H1 (cell line): ENCODE measurements at regions not wholly inside any gene's neighbourhood (a gene's known extent, or its start where the extent isn't known, plus 50 kb on each side); places are given as distances from the start of the nearest gene placed in this dataset.
"Not testable (repeated sequence)": the region's sequence is repeated elsewhere in the genome, so short reads cannot be mapped to it uniquely, and the experiment has no call there.

Experiments used
- CTCF ChIA-PET: fragments of 300-600 bp; sonication (Branson Sonifier 250); formaldehyde crosslinking; loops from one replicate; lab custom pipeline; 2021; ENCODE audit not compliant: partially characterized antibody; lab: Charles Lee
- POLR2A ChIA-PET: fragments of 300-600 bp; sonication (Branson Sonifier 250); formaldehyde crosslinking; loops from one replicate; lab custom pipeline; 2021; ENCODE audit warnings: inconsistent platforms; ENCODE audit not compliant: partially characterized antibody; lab: Charles Lee
- DNase-seq, 2 experiments: peaks; one replicate each; pipeline versions ENCODE4 v3.0.0 to v3.0.0-alpha.2; 2010 to 2022; ENCODE audit warnings: low spot score in 2 of 2, low read depth in 1 of 2, mixed read lengths in 1 of 2
- FAIRE-seq: peaks from 2 replicates; lab custom pipeline; 2011; peaks lifted over from hg19 to GRCh38; lab: Jason Lieb, UNC
- H2AFZ ChIP-seq: 2 replicates; pipeline ENCODE4 v1.8.1; 2012; ENCODE audit warnings: low read length, inconsistent platforms
- H2AK5ac ChIP-seq: 2 replicates; pipeline ENCODE4 v1.6.1; 2013; ENCODE audit warnings: low read depth, low read length
- H2BK120ac ChIP-seq: replicated peaks from 2 replicates; pipeline ENCODE3; 2013; ENCODE audit warnings: low read depth, low read length, inconsistent platforms
- H2BK12ac ChIP-seq: 2 replicates; pipeline ENCODE4 v1.6.1; 2013; ENCODE audit warnings: low read depth, low read length
- H2BK15ac ChIP-seq: 2 replicates; pipeline ENCODE4 v1.6.1; 2013; ENCODE audit warnings: low read length
- H2BK20ac ChIP-seq: 2 replicates; pipeline ENCODE4 v1.6.1; 2013; ENCODE audit warnings: low read length
- H2BK5ac ChIP-seq: 2 replicates; pipeline ENCODE4 v1.6.1; 2013; ENCODE audit warnings: low read depth, low read length
- H3K14ac ChIP-seq: 2 replicates; pipeline ENCODE4 v1.6.1; 2013; ENCODE audit warnings: inconsistent platforms; ENCODE audit not compliant: insufficient read length
- H3K18ac ChIP-seq: 2 replicates; pipeline ENCODE4 v1.6.1; 2013; ENCODE audit warnings: low read length; ENCODE audit errors: extremely low read depth
- H3K23ac ChIP-seq: 2 replicates; pipeline ENCODE4 v1.6.1; 2013; ENCODE audit warnings: inconsistent platforms; ENCODE audit not compliant: insufficient read length
- H3K23me2 ChIP-seq: 2 replicates; pipeline ENCODE4 v1.6.1; 2013; ENCODE audit warnings: low read depth, low read length
- H3K27ac ChIP-seq: 2 replicates; pipeline ENCODE4 v1.6.1; 2011; ENCODE audit warnings: low read depth, low read length, inconsistent platforms
- H3K27me3 ChIP-seq, 4 experiments: replicated peaks in 1 of 4; 1 replicate in 1 of 4; 2 replicates in 3 of 4; pipeline versions ENCODE4 v1.6.1 to v1.8.1; 2011 to 2013; ENCODE audit warnings: low read length in 3 of 4, mild to moderate bottlenecking in 3 of 4, inconsistent platforms in 2 of 4, mixed read lengths in 2 of 4, moderate library complexity in 1 of 4; ENCODE audit not compliant: control insufficient read depth in 3 of 4, insufficient read depth in 3 of 4; ENCODE audit errors: extremely low read depth in 1 of 4
- H3K36me3 ChIP-seq, 4 experiments: 2 replicates each; pipeline versions ENCODE4 v1.6.1 to v1.8.1; 2011 to 2013; ENCODE audit warnings: mild to moderate bottlenecking in 4 of 4, low read length in 3 of 4, moderate library complexity in 2 of 4, control low read depth in 1 of 4, inconsistent platforms in 1 of 4; ENCODE audit not compliant: insufficient read depth in 4 of 4, control insufficient read depth in 2 of 4
- H3K4ac ChIP-seq: replicated peaks from 2 replicates; pipeline ENCODE3; 2013; ENCODE audit warnings: low read length, low read depth, mixed read lengths, inconsistent platforms; ENCODE audit not compliant: insufficient read length
- H3K4me1 ChIP-seq, 4 experiments: replicated peaks in 1 of 4; 1 replicate in 1 of 4; 2 replicates in 3 of 4; pipeline versions ENCODE4 v1.6.1 to v1.8.1; 2011 to 2013; ENCODE audit warnings: low read length in 3 of 4, inconsistent platforms in 2 of 4, mixed read lengths in 1 of 4; ENCODE audit not compliant: insufficient read depth in 4 of 4, control insufficient read depth in 3 of 4
- H3K4me2 ChIP-seq, 2 experiments: 2 replicates each; pipeline versions ENCODE4 v1.6.1 to v1.8.1; 2011 to 2013; ENCODE audit warnings: low read depth in 2 of 2, low read length in 2 of 2, control low read depth in 1 of 2, inconsistent platforms in 1 of 2, mild to moderate bottlenecking in 1 of 2; ENCODE audit not compliant: insufficient read depth in 1 of 2
- H3K4me3 ChIP-seq, 4 experiments: fragments of 200-600, 300-600 bp in 1 of 4; sonication (generic), shearing (Covaris generic), sonication (Bioruptor Twin) in 1 of 4; 2 replicates each; pipeline versions ENCODE4 v1.5.1 to v1.8.1; 2011 to 2016; ENCODE audit warnings: low read length in 4 of 4, low read depth in 3 of 4, control low read depth in 2 of 4, inconsistent platforms in 2 of 4, mild to moderate bottlenecking in 2 of 4, mixed read lengths in 1 of 4, moderate library complexity in 1 of 4; ENCODE audit not compliant: insufficient read depth in 2 of 4; ENCODE audit errors: extremely low read depth in 1 of 4
- H3K56ac ChIP-seq: replicated peaks from 2 replicates; pipeline ENCODE3; 2013; ENCODE audit warnings: low read depth, mild to moderate bottlenecking, mixed read lengths, low read length, inconsistent platforms; ENCODE audit not compliant: insufficient read length
- H3K79me1 ChIP-seq: 2 replicates; pipeline ENCODE4 v1.6.1; 2013; ENCODE audit warnings: low read depth, low read length, control low read depth
- H3K79me2 ChIP-seq, 2 experiments: 2 replicates each; pipeline versions ENCODE4 v1.6.1 to v1.8.1; 2012 to 2013; ENCODE audit warnings: low read length in 2 of 2, mild to moderate bottlenecking in 2 of 2, inconsistent platforms in 1 of 2; ENCODE audit not compliant: insufficient read depth in 2 of 2, control insufficient read depth in 1 of 2
- H3K9ac ChIP-seq, 4 experiments: replicated peaks in 1 of 4; 1 replicate in 1 of 4; 2 replicates in 3 of 4; pipeline versions ENCODE4 v1.6.1 to v1.8.1; 2011 to 2013; ENCODE audit warnings: low read depth in 3 of 4, low read length in 3 of 4, control low read depth in 2 of 4, mild to moderate bottlenecking in 2 of 4, moderate library complexity in 2 of 4, inconsistent platforms in 1 of 4; ENCODE audit errors: extremely low read depth in 1 of 4
- H3K9me3 ChIP-seq, 2 experiments: 2 replicates each; pipeline versions ENCODE4 v1.6.1 to v1.8.1; 2012 to 2013; ENCODE audit warnings: mild to moderate bottlenecking in 2 of 2, moderate library complexity in 2 of 2, control low read depth in 1 of 2, inconsistent platforms in 1 of 2, low read depth in 1 of 2, low read length in 1 of 2, mixed read lengths in 1 of 2; ENCODE audit not compliant: insufficient read depth in 2 of 2
- H4K20me1 ChIP-seq, 2 experiments: replicated peaks in 1 of 2; 2 replicates each; pipeline versions ENCODE3 to v1.8.1; 2011 to 2013; ENCODE audit warnings: inconsistent platforms in 2 of 2, low read length in 2 of 2, mild to moderate bottlenecking in 1 of 2; ENCODE audit not compliant: insufficient read depth in 2 of 2, control insufficient read depth in 1 of 2
- H4K5ac ChIP-seq: 2 replicates; pipeline ENCODE4 v1.6.1; 2013; ENCODE audit warnings: low read length, low read depth, mixed read lengths, inconsistent platforms; ENCODE audit not compliant: insufficient read length
- H4K8ac ChIP-seq: 2 replicates; pipeline ENCODE4 v1.8.0; 2013; ENCODE audit warnings: mild to moderate bottlenecking, moderate library complexity, low read length, inconsistent platforms; ENCODE audit not compliant: insufficient read depth; ENCODE audit errors: extremely low read depth
- H4K91ac ChIP-seq: replicated peaks from 2 replicates; pipeline ENCODE3; 2013; ENCODE audit warnings: low read length, mixed read lengths, inconsistent platforms; ENCODE audit not compliant: insufficient read length
- SP2 ChIP-seq: IDR thresholded peaks from 2 replicates; pipeline ENCODE4 v1.6.1; 2012; ENCODE audit warnings: mild to moderate bottlenecking, low read length, inconsistent platforms
- WGBS, 2 experiments: shearing (Covaris generic) in 1 of 2; methylation state at CpG; one replicate each; pipeline versions ENCODE4 v1.1.6 to v1.1.7; 2013 to 2015; ENCODE audit warnings: low lambda C conversion rate in 2 of 2, mixed read lengths in 2 of 2, inconsistent platforms in 1 of 2, low coverage in 1 of 2, missing lambda C conversion rate in 1 of 2; ENCODE audit not compliant: insufficient replicate concordance in 2 of 2, insufficient coverage in 1 of 2, insufficient read length in 1 of 2; ENCODE audit errors: extremely low coverage in 1 of 2, missing lambda C conversion rate in 1 of 2; 5-methylcytosine and 5-hydroxymethylcytosine counted together

DNA sequence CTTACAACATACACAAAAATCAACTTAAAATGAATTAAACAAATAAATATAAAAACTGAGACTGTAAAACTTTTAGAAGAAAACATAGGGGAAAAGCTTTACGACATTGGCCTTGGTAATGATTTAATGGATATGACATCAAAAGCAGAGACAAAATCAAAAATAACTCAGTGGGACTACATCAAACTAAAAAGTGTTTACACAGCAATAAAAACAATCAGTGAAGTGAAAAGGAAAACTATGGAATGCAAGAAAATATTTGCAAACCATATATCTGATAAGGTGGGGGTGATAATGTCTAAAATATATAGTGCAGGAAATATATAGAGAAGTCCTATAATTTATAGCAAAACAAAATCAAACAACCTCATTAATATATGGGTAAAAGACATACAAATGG is 364.4 kb upstream of the INTU start (continued):
- no peak for TF ChIP-seq SP2
- TF ChIP-seq, all 59 proteins: peak for 0

- H3K4me3 ChIP-seq, H3K79me2 ChIP-seq, H3K23me2 ChIP-seq, H3K14ac ChIP-seq, H3K27me3 ChIP-seq, POLR2A ChIA-PET, H3K79me1 ChIP-seq, CTCF ChIA-PET, H3K23ac ChIP-seq, H2BK120ac ChIP-seq, H4K91ac ChIP-seq, H3K56ac ChIP-seq, H2BK20ac ChIP-seq, H3K9ac ChIP-seq, DNase-seq, H2AFZ ChIP-seq, H4K5ac ChIP-seq, H2BK15ac ChIP-seq, H2BK12ac ChIP-seq, H3K27ac ChIP-seq, H3K18ac ChIP-seq, H3K4me2 ChIP-seq, H4K20me1 ChIP-seq, H3K36me3 ChIP-seq, FAIRE-seq, H3K4ac ChIP-seq, H4K8ac ChIP-seq, H2BK5ac ChIP-seq, H3K4me1 ChIP-seq, H2AK5ac ChIP-seq: not testable (repeated sequence)
- 88% methylated on average over 3 of the region's 3 CpGs; no CpG with 5 or more reads in 1 of the 2 experiments for WGBS, 2 experiments
- peaks cover 17 to 19% of the 10 kb centered on the region in 2 experiments for H3K9me3 ChIP-seq
Observed at GRCh38 chr4:127277023-127277422, 355.7 kb upstream of the INTU start.
